ENCODE measurements at regions not wholly inside any gene's neighbourhood (a gene's known extent, or its start where the extent isn't known, plus 50 kb on each side); places are given as distances from the start of the nearest gene placed in this dataset.

- no peaks in the 10 kb centered on the region for H3K36me3 ChIP-seq (ENCODE audit: control insufficient read depth, insufficient read depth, low read length)
- H3K27ac ChIP-seq (ENCODE audit: low read length), result no peak overlapping the region
- 100% methylated on average over 1 of the region's 6 CpGs for WGBS (ENCODE audit: insufficient coverage)
- no peak for DNase-seq
- H3K4me3 ChIP-seq (ENCODE audit: low read length), result no peak overlapping the region
- no peaks in the 10 kb centered on the region for H3K27me3 ChIP-seq (ENCODE audit: control insufficient read depth, insufficient read depth, low read length)
- H3K9me3 ChIP-seq (replicated peaks; ENCODE audit: control insufficient read depth, low read depth, low read length), result no peaks in the 10 kb centered on the region
- H3K4me1 ChIP-seq (ENCODE audit: control insufficient read depth, insufficient read depth, low read length), result no peaks in the 10 kb centered on the region
Measured at GRCh38 chr13:73929287-73929932, 204.8 kb downstream of the KLF12 start.

GRCh38 chr13:73924607-73925006 is 209.6 kb downstream of the KLF12 start:
- H3K4me1 ChIP-seq (ENCODE audit: control insufficient read depth, insufficient read depth, low read length), result no peaks in the 10 kb centered on the region
- no peak for DNase-seq
- no peak overlapping the region for H3K27ac ChIP-seq (ENCODE audit: low read length)
- WGBS (ENCODE audit: insufficient coverage), result no CpG with 5 or more reads among the region's 1 CpG
- no peak overlapping the region for H3K4me3 ChIP-seq (ENCODE audit: low read length)
- no peaks in the 10 kb centered on the region for H3K9me3 ChIP-seq (replicated peaks; ENCODE audit: control insufficient read depth, low read depth, low read length)
- no peaks in the 10 kb centered on the region for H3K36me3 ChIP-seq (ENCODE audit: control insufficient read depth, insufficient read depth, low read length)
- H3K27me3 ChIP-seq (ENCODE audit: control insufficient read depth, insufficient read depth, low read length), result no peaks in the 10 kb centered on the region

- DNase-seq, result peak; percentile 33
- H3K27ac ChIP-seq (ENCODE audit: low read length), result no peak overlapping the region
- H3K4me1 ChIP-seq (ENCODE audit: control insufficient read depth, insufficient read depth, low read length), result no peaks in the 10 kb centered on the region
- H3K9me3 ChIP-seq (replicated peaks; ENCODE audit: control insufficient read depth, low read depth, low read length), result no peaks in the 10 kb centered on the region
- H3K27me3 ChIP-seq (ENCODE audit: control insufficient read depth, insufficient read depth, low read length), result no peaks in the 10 kb centered on the region
- WGBS (ENCODE audit: insufficient coverage), result no CpG with 5 or more reads among the region's 2 CpGs
- H3K4me3 ChIP-seq (ENCODE audit: low read length), result no peak overlapping the region
- no peaks in the 10 kb centered on the region for H3K36me3 ChIP-seq (ENCODE audit: control insufficient read depth, insufficient read depth, low read length)
Measured at GRCh38 chr13:73922493-73923393, 211.5 kb downstream of the KLF12 start.

- no peaks in the 10 kb centered on the region for H3K9me3 ChIP-seq (replicated peaks; ENCODE audit: control insufficient read depth, low read depth, low read length)
- no peak overlapping the region for H3K4me3 ChIP-seq (ENCODE audit: low read length)
- DNase-seq, result no peak
- WGBS (ENCODE audit: insufficient coverage), result 80% methylated on average over 1 of the region's 3 CpGs
- H3K36me3 ChIP-seq (ENCODE audit: control insufficient read depth, insufficient read depth, low read length), result no peaks in the 10 kb centered on the region
- peaks cover 4% of the 10 kb centered on the region for H3K4me1 ChIP-seq (ENCODE audit: control insufficient read depth, insufficient read depth, low read length)
- no peak overlapping the region for H3K27ac ChIP-seq (ENCODE audit: low read length)
- no peaks in the 10 kb centered on the region for H3K27me3 ChIP-seq (ENCODE audit: control insufficient read depth, insufficient read depth, low read length)
Measured at GRCh38 chr13:73918691-73919090, 215.5 kb downstream of the KLF12 start.

GRCh38 chr13:73913751-73914518 is 220.3 kb downstream of the KLF12 start:
- H3K4me3 ChIP-seq (ENCODE audit: low read length), result no peak overlapping the region
- H3K36me3 ChIP-seq (ENCODE audit: control insufficient read depth, insufficient read depth, low read length), result no peaks in the 10 kb centered on the region
- H3K27me3 ChIP-seq (ENCODE audit: control insufficient read depth, insufficient read depth, low read length), result no peaks in the 10 kb centered on the region
- DNase-seq, result peak; percentile 43
- 50% methylated on average over 2 of the region's 4 CpGs for WGBS (ENCODE audit: insufficient coverage)
- H3K4me1 ChIP-seq (ENCODE audit: control insufficient read depth, insufficient read depth, low read length), result peaks cover 6% of the 10 kb centered on the region
- H3K27ac ChIP-seq (ENCODE audit: low read length), result peak overlapping the region; percentile 26
- no peaks in the 10 kb centered on the region for H3K9me3 ChIP-seq (replicated peaks; ENCODE audit: control insufficient read depth, low read depth, low read length)

GRCh38 chr13:73913079-73913740 is 221.0 kb downstream of the KLF12 start:
- Histone ChIP-seq H3K9me3 (replicated peaks; ENCODE audit: control insufficient read depth, low read depth, low read length) (no peaks in the 10 kb centered on the region), H3K4me1 (ENCODE audit: control insufficient read depth, insufficient read depth, low read length) (peaks cover 6% of the 10 kb centered on the region), H3K27ac (ENCODE audit: low read length) (no peak overlapping the region), H3K27me3 (ENCODE audit: control insufficient read depth, insufficient read depth, low read length) (no peaks in the 10 kb centered on the region), H3K4me3 (ENCODE audit: low read length) (no peak overlapping the region), H3K36me3 (ENCODE audit: control insufficient read depth, insufficient read depth, low read length) (no peaks in the 10 kb centered on the region)
- 60% methylated on average over 2 of the region's 4 CpGs for WGBS (ENCODE audit: insufficient coverage)
- DNase-seq, result peak; percentile 27

- no peak for DNase-seq
Measured at GRCh38 chr13:73911361-73911760, 222.8 kb downstream of the KLF12 start.

GRCh38 chr13:73910733-73911132 is 223.5 kb downstream of the KLF12 start:
- Histone ChIP-seq H3K9me3 (replicated peaks; ENCODE audit: control insufficient read depth, low read depth, low read length) (no peaks in the 10 kb centered on the region), H3K36me3 (ENCODE audit: control insufficient read depth, insufficient read depth, low read length) (no peaks in the 10 kb centered on the region), H3K4me1 (ENCODE audit: control insufficient read depth, insufficient read depth, low read length) (peaks cover 6% of the 10 kb centered on the region), H3K27ac (ENCODE audit: low read length) (no peak overlapping the region), H3K27me3 (ENCODE audit: control insufficient read depth, insufficient read depth, low read length) (no peaks in the 10 kb centered on the region), H3K4me3 (ENCODE audit: low read length) (no peak overlapping the region)
- DNase-seq, result no peak

More at GRCh38 chr13:73911361-73911760, 222.8 kb downstream of the KLF12 start:
- Histone ChIP-seq H3K4me3 (ENCODE audit: low read length) (no peak overlapping the region), H3K27me3 (ENCODE audit: control insufficient read depth, insufficient read depth, low read length) (no peaks in the 10 kb centered on the region), H3K36me3 (ENCODE audit: control insufficient read depth, insufficient read depth, low read length) (no peaks in the 10 kb centered on the region), H3K4me1 (ENCODE audit: control insufficient read depth, insufficient read depth, low read length) (peaks cover 6% of the 10 kb centered on the region), H3K9me3 (replicated peaks; ENCODE audit: control insufficient read depth, low read depth, low read length) (no peaks in the 10 kb centered on the region), H3K27ac (ENCODE audit: low read length) (no peak overlapping the region)

GRCh38 chr13:73908809-73909208 is 225.4 kb downstream of the KLF12 start:
- WGBS (ENCODE audit: insufficient coverage), result no CpG with 5 or more reads among the region's 5 CpGs
- Histone ChIP-seq H3K27ac (ENCODE audit: low read length) (no peak overlapping the region), H3K4me1 (ENCODE audit: control insufficient read depth, insufficient read depth, low read length) (peaks cover 2% of the 10 kb centered on the region), H3K9me3 (replicated peaks; ENCODE audit: control insufficient read depth, low read depth, low read length) (no peaks in the 10 kb centered on the region), H3K36me3 (ENCODE audit: control insufficient read depth, insufficient read depth, low read length) (no peaks in the 10 kb centered on the region), H3K4me3 (ENCODE audit: low read length) (no peak overlapping the region), H3K27me3 (ENCODE audit: control insufficient read depth, insufficient read depth, low read length) (no peaks in the 10 kb centered on the region)
- DNase-seq, result no peak

GRCh38 chr13:73904625-73905024 is 229.6 kb downstream of the KLF12 start:
- no peak for DNase-seq
- H3K4me1 ChIP-seq (ENCODE audit: control insufficient read depth, insufficient read depth, low read length), result no peaks in the 10 kb centered on the region
- WGBS (ENCODE audit: insufficient coverage), result 100% methylated on average over 2 of the region's 3 CpGs
- H3K27me3 ChIP-seq (ENCODE audit: control insufficient read depth, insufficient read depth, low read length), result no peaks in the 10 kb centered on the region
- H3K9me3 ChIP-seq (replicated peaks; ENCODE audit: control insufficient read depth, low read depth, low read length), result no peaks in the 10 kb centered on the region
- no peak overlapping the region for H3K4me3 ChIP-seq (ENCODE audit: low read length)
- H3K27ac ChIP-seq (ENCODE audit: low read length), result no peak overlapping the region
- H3K36me3 ChIP-seq (ENCODE audit: control insufficient read depth, insufficient read depth, low read length), result no peaks in the 10 kb centered on the region

Measured in muscle of leg (tissue), 3 donors.